HG02623 (cell line): ENCODE measurements at regions not wholly inside any gene's neighbourhood (a gene's known extent, or its start where the extent isn't known, plus 50 kb on each side); places are given as distances from the start of the nearest gene placed in this dataset.
"Not testable (repeated sequence)": the region's sequence is repeated elsewhere in the genome, so short reads cannot be mapped to it uniquely, and the experiment has no call there.

Experiments used
- ATAC-seq: cut with Tn5 transposase; IDR thresholded peaks from one replicate; pipeline ENCODE4 v1.9.1; 2021; ENCODE audit warnings: moderate library complexity; ENCODE audit not compliant: unreplicated experiment

DNA sequence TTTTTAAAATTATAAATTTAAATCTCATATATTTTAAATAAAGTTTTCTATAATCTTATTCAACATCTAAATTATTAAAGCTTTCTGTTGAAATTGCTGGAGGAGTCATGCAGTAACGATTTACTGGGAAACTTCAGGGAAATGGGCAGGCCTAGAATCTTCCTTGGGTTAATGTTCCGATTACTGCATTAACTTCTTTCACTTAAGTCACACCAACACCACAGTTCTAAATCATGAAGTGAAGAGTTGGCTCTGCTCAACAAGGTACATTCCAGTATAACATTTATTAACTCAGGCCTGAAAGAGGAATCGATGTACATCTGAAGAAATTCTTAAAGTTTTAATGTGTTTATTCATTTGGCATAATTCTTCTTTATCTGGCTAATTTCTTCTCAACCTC is 244.3 kb downstream of the CCER1 start:
- no peak for ATAC-seq

DNA sequence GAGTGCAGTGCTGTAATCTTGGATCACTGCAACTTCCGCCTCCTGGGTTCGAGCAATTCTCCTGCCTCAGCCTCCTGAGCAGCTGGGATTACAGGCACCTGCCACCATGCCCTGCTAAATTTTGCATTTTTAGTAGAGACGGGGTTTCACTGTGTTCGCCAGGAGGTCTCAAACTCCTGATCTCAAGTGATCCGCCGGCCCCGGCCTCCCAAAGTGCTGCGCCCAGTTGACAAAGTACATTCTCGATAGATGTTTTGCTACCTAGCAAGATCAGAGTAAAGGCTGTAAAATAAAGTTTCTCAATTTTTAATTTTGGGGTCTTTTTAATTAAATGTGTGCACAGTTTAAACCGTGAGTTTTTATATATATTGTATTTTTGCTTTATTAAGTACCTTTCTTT is 248.9 kb downstream of the CCER1 start:
- no peak for ATAC-seq

DNA sequence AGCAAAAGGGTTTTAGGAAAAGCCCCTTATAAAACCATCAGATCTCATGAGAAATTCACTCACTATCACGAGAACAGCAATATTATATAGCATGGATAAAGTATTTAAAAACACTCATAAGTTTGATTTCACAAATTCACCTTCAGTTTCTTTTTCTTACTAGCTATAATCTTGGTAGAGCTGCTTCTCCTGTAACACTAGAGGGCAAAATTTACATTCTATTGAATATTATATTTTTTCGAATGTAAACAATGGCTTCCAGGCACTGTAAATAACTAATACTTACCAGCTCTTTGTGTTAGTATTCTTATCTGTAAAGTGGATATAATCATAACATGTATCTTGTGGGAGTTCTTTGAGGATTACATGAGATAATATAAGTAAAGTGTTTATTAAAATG is 259.6 kb downstream of the CCER1 start:
- no peak for ATAC-seq

DNA sequence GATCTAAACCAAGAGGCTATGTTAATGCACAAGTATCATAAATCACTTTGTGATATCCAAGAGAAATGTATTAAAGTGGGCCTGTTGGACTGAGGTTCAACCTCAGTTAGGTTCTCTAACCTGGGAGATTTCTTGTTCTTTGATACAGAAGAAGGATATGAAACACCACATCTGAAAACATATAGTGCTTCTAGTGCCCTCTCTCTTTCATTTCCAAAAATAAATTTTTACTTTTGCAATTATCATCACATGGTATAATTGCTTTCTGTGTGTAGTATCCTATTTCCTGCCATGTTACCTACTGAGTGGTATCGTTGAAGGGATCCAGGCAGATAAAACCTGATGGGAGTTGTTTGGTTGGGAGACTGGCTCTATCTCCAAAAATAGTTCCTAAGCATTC is 264.9 kb downstream of the CCER1 start:
- ATAC-seq = no peak

DNA sequence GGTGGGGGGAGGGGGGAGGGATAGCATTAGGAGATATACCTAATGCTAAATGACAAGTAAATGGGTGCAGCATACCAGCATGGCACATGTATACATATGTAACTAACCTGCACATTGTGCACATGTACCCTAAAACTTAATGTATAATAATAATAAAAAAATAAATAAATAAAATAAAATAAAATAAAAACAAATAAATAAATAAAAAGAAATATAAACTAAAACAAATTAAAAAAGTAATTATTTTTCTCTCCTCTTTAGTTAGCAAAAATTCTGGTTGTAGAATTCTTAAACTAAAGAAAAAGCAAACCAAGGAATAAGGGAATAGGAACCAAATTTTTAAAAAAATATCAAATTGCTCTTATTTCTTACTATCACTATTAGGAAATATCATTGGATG is 267.3 kb downstream of the CCER1 start:
- ATAC-seq = not testable (repeated sequence)

DNA sequence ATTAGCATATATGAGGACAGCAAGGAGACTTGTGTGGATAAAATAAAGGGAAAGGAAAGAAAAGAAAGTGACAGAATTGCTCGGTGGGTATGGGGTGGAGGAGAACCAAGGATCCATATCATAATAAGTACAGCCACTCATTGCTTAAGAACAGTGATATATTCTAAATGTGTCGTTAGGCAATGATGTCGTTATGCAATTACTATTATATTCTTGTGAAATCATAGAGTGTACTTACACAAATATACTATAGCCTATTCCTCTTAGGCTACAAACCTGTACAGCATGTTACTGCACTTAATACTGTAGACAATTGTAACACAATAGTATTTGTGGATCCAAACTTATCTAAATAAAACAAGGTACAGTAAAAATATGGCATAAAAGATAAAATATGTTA is 271.1 kb downstream of the CCER1 start:
- no peak for ATAC-seq

DNA sequence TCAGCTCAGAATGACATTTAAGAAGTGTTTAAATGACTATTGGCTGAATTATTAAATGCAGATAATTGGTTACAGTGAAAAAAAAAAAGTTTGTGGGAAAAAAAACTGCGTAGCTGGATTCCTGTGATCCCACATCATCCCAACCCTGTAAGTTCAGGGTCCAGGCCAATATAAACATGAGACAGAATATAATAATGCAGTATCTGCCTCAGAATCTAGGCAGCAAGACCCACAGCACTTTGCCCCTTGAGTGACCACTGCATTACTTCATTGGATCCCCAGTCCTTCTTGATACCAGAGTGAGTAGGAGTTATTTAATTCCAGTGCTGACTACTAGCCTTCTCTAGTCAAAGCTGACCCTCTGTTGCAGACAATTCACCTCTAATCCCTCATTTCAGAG is 272.6 kb downstream of the CCER1 start:
- ATAC-seq = no peak

DNA sequence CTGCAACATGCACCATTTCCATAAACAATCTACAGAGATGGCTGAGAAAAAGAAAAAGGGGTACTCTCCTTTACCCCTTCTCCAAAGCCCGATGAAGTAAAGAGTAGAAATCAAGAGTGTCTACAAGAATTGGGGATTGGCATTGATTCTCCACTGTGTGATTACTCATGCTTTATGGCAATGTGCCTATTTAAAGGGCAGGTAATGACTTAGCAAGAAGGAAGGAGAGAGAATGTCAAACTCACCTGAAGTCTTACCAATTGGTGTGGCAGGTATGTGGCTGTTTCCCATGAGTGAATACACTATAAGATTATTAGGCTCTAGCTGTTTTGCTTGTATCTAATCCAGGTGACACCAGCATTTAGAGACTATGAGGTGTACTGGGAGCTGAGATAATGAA is 275.3 kb downstream of the CCER1 start:
- no peak for ATAC-seq

DNA sequence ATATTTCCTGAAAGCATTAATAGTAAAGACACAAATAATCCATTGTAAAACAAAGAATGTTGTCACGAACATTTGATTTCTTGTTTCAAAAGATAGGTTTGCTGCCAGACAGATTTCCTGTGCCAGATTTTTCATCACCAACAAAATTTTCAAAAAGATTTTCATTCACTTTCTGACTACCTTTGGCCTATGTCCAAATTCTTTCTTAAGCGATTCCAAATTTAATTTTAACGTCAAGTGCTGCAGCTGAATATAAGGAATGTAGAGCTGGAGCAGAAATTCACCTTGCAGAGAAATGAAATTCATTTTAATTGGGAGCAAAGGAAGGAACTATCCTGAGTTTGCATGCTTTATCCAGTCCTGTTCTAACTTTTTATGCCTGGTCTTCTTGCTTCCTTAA is 277.4 kb downstream of the CCER1 start:
- ATAC-seq = no peak

DNA sequence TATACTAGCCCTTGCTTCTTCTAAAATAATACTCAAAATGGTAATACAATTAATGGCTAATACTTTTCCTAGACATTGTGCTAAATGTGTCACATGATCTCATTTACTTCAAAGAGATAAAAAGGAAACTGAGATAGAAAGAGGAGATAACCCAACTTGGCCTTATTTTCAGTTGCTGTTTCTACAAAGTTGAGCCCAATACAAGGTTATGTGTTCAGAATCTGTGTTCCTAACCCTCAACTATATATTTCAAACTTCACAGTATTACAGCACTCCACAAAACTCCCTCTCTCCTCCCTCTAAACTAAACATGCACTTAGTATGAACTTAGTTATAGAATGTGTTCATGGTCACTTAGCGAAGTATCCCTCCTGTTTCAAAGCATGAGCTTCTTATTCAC is 277.9 kb downstream of the CCER1 start:
- ATAC-seq = no peak

DNA sequence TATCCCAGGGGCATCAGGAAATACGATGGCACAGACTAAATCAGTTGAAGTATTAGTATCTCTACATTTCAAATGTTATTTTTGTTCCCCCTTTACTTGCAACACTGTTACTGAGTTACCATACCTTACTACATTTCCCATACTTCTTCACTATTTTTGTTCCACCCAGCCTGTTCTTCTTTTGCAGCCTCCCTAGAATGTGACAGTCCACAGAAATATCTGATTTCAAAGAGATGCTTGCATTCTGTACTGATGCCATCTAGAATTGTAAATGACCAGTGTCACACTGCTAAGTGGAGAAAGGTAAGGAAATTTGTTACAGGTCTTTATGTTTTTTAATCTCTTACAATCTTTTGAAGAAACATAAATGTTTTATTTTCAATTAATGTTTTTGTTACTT is 279.9 kb downstream of the CCER1 start:
- ATAC-seq = no peak

DNA sequence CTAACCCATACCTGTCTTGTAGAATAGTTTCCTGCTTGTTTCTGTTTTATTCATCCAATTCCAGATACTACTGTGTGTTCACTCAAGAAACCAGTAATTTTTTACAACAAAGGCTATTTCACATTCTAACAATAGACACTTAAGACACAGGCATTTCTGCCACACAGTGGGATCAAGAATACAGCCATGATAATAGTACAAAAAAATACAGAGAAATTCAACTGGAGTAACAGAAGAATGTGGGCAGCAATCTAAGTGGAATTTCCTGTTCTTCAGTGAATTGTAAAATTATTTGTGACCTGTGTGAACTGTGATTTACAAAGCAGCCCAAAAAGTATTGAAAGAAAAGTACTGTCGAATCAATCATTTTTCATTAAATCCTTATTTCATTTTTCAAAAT is 282.9 kb downstream of the CCER1 start:
- ATAC-seq = no peak

DNA sequence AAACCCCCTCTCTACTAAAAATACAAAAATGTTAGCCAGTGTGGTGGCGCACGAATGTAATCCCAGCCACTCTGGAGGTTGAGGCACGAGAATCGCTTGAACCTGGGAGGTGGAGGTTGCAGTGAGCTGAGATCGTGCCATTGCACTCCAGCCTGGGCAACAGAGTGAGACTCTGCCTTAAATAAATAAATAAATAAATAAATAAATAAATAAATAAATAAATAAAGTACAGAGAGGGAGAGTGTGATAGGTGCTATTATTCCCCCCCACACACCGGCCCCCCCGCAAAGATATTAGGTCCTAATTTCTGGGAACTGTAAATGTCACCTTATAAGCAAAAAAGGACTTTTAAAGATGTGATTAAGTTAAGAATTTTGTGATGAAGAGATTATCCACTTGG is 291.0 kb downstream of the CCER1 start:
- ATAC-seq = not testable (repeated sequence)

DNA sequence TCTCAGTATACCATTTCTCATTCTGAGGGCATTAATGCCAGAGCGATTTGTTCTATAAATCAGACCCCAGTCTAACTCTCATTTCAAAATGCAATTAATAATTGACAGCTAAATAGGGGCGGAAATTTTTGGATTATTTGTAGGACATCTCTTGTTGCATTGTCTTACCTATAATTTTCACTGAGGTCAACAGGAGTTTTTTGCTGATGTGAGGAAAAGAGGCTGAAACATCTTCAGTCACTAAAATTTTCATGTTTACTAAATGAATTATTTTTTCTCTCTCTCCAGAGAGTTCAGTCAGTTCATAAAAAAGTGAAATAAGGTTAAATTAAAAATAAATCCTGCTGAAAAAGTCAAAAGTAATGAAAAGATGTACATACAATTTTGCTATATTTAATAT is 295.9 kb downstream of the CCER1 start:
- no peak for ATAC-seq

DNA sequence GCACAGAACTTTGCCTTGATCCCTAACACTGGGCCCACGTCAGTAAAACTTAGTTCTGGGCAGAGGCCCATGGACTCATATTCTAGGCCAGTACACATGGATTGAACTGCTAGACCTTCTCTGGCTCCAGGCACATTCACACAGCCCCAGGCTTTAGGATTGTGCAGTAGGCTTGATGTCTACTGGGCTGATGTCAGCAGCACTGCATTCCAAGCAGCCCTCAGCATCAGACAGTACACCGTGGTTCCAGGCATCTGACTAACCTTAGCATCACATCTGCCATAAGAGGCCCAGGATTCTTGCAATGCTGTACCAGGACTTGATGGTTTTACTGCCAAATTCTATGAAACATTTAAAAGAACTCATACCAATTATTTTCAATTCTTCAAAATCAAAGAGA is 301.9 kb downstream of the CCER1 start:
- ATAC-seq = no peak

DNA sequence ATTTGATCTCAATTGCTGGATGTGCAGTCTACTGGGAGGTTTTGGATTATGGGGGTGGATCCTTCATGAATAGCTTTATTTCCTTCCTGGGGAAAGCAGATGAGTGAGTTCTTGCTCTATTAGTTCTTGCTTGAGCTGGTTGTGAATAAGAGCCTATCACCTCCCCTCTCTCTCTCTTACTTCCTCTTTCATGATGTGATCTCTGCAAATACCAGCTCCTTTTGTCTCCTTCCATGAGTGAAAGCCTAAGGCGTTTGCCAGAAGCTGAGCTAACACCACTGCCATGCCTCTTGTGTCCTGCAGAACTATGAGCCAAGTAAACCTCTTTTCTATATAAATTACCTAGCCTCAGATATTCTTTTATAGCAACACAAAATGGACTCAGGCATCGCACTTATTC is 302.7 kb downstream of the CCER1 start:
- no peak for ATAC-seq

DNA sequence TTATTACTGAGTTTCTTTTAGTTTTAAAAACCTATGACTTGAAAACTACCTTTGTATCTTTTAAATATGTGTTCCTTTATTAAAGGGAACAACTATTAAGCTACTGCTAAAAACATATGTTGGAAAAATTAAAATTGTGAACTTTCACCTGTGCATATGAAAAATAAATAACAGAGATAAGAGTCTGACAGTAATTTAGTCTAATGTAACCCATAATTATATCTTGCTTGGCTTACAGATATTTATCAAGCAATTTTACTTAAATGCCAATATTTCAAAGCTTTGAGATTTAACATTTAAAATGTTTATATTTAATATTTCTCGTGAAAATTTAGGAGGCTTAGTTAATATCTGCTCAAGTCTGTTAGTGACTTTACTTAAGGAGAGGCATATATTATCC is 309.8 kb downstream of the CCER1 start:
- no peak for ATAC-seq

DNA sequence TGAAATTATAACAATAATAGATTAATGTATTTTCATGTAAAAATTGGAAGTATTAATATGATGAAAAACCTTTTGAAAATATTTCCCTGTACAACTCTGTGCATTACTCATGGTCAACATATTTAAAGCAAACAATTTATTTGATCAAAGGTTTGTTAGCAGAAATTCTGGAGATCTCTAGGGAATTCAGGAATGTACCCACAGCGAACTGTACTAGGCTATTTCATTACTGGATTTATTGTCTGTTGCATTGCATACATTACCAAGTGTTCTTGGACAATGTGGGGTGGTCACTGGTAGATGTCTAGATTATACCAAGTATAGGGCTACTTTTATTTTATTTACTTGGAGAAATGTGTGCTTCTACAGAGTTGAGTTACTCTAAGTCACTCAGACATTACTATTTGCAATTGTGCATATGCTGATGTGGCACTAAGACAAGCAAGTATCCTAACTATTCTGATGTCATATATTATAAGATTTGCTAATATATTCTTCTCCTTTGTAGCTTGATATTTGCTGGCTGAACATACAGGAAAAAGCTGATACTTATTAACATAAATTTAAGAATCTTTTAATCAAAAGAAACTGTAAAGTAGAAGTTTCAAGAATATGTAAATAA is 323.3 kb downstream of the CCER1 start:
- ATAC-seq = no peak

DNA sequence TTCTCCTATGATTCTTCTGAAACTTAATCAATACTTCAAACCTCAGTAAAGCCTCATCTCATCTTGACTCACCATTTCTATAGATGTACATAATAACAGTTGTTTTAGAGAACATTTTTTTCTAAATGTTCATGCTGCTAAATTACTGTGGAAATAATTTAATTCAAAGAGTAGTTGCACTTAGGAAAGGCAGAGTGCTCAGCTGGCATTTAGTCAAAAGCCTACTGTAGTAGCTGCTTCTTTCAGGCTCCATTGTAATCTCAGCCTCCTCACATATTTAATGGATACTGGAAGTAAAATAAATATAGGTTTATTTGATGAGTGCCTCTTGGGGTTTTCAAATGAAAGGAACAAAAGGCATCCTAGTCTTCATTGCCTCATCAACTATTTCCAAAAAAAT is 325.0 kb downstream of the CCER1 start:
- no peak for ATAC-seq

DNA sequence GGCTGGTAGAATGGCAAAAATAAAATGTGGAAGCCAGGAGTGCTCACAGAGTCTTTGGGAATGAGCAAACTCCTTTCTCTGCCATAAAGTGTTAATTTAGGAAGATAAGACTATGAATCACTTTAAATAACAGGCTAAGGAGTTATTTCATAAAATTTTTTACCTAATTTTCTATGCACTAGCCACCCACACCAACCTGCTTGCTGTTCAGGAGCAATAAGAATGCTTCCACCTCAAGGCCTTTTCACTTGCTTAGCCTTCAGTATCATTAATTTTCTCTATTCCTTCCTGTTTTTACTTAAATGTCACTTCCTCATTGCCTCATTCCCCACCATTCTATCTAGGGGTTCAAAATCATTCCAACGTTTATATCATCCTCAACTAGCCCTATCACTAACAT is 326.8 kb downstream of the CCER1 start:
- ATAC-seq = no peak

DNA sequence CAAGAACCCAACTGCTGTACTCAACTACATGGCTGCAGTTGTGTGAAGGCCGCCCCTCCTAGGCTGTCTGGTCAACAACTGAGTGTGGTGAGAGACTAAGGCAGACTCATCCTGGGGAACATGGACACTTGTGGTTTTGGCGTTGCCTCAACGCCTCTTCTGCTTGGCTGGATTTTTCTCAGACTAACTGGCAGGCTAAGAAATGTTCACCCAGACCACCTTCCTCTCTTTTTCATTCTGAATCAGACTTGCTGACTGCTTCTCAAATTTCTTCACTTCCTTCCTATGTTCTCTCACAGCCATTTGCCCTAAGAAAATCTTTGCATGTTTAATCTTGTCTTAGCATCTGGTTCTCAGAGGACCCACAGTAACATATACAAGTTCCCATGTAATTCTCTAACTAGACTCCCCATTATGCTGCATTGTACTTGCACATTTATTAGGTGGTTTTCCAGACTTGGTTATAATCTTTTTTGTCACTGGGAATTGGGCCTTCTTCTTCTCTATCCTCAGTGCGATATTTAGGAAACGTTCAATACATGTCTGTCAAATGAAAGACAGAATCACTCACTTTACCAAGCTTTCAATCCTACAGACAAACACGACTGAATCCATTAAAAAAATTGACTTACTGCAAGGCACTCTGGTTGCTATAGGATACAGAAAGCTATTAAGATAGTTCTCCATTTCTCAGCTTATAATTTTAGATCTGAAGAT is 327.6 kb downstream of the CCER1 start:
- ATAC-seq = no peak

DNA sequence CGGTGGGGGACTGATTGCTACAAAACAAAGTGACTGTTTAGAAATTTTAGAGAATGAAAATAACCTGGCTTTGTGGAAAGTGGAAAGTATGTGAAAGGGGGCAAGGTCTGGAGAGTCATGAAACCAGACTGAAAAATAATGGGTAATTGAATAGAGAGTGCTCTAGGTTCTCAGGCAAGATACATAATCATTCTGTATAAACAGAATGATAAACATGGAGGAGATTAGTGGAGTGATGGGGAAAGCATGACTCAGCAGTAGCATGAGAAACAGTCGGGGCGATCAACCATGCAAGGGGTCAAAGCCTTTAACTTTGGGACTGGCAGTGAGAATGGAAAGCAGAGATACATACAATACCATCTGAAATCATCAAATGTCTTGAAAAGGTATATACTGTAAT is 332.5 kb downstream of the CCER1 start:
- no peak for ATAC-seq

DNA sequence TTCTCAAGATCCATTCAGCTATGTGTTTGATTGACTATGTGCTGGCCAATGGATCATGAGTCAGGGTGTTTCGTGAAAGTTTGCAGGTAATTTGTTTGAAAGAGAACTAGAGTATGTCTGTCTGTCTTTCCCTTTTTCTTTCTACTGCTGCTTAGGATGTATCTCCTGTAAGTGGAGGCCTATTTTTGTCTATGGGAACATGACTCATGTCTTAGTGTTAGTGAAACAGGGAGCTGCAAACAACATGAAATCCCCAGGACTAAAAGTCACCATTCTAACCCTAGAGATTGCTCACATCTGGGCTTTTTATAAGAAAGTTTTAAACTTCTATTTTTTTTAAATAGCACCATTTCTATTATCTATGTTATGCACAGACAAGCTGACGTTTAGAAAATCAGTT is 333.0 kb downstream of the CCER1 start:
- no peak for ATAC-seq
